ENCODE measurements at regions not wholly inside any gene's neighbourhood (a gene's known extent, or its start where the extent isn't known, plus 50 kb on each side); places are given as distances from the start of the nearest gene placed in this dataset.

GRCh38 chr2:67626656-67627055 lies 229.5 kb downstream of the ETAA1 start (continued):
- no peak for TF ChIP-seq CBX3 (IDR thresholded peaks at IDR 0.05; ENCODE audit: low read depth)
- TF ChIP-seq EGR1 (IDR thresholded peaks at IDR 0.05; ENCODE audit: low read depth) = no peak
- TF ChIP-seq FOSL1 (IDR thresholded peaks at IDR 0.05; ENCODE audit: low read depth) = no peak

- Histone ChIP-seq H2AFZ (ENCODE audit: low read depth, low read length, poor library complexity, severe bottlenecking) (no peak overlapping the region), H3K9me2 (ENCODE audit: insufficient read depth) (no peaks in the 10 kb centered on the region), H3K4me3 (replicated peaks in 1 of 2; ENCODE audit: low read depth in 1 of 2, low read length in 2 of 2) (no peak overlapping the region), H3K79me2 (ENCODE audit: insufficient read depth, low read length) (no peaks in the 10 kb centered on the region), H3K4me1 (ENCODE audit: control insufficient read depth in 1 of 2, insufficient read depth in 2 of 2, low read length in 2 of 2) (no peaks in the 10 kb centered on the region), H3K36me3 (ENCODE audit: control insufficient read depth in 1 of 2, insufficient read depth in 2 of 2, low read length in 2 of 2) (no peaks in the 10 kb centered on the region), H3K9ac (ENCODE audit: low read length) (no peak overlapping the region), H3K4me2 (ENCODE audit: low read length) (no peak overlapping the region), H4K20me1 (ENCODE audit: insufficient read depth) (no peaks in the 10 kb centered on the region), H3K27ac (ENCODE audit: low read depth, low read length) (no peak overlapping the region), H3K9me3 (ENCODE audit: control insufficient read depth in 1 of 2, insufficient read depth in 1 of 2, low read depth in 1 of 2, low read length in 2 of 2) (no peaks in the 10 kb centered on the region), H3K27me3 (ENCODE audit: insufficient read depth, low read length) (peaks cover 3% of the 10 kb centered on the region; the same call in 1 of the 2 replicates)
- ATAC-seq (no peak), DNase-seq (ENCODE audit: low read depth, low spot score) (no peak)
- BruUV-seq (replicated peaks) = no TSS peak
- ChIA-PET RAD21 (ENCODE audit: low non-redundant PET in 1 of 2, low total read pairs in 2 of 2, uncharacterized antibody in 2 of 2, unreplicated experiment in 2 of 2) (no interaction called here), POLR2A (no interaction called here), CTCF (no interaction called here)
- no peak for TF ChIP-seq YY1 (IDR thresholded peaks at IDR 0.05; ENCODE audit: extremely low read depth, insufficient replicate concordance, low read depth, low read length)
- no peak for TF ChIP-seq ZBTB33 (IDR thresholded peaks at IDR 0.05; ENCODE audit: extremely low read depth, insufficient replicate concordance, low read length)
- TF ChIP-seq POLR2AphosphoS5 (IDR thresholded peaks at IDR 0.05; ENCODE audit: low read depth, low read length) = no peak
- no peak for TF ChIP-seq SIN3A (IDR thresholded peaks at IDR 0.05; ENCODE audit: low read depth)
- no peak for TF ChIP-seq CEBPB (IDR thresholded peaks at IDR 0.05; ENCODE audit: low read depth)
- TF ChIP-seq EZH2 (IDR thresholded peaks at IDR 0.05) = no peak
- no peak for TF ChIP-seq ATF3 (IDR thresholded peaks at IDR 0.05)
- TF ChIP-seq ZNF274 (IDR thresholded peaks at IDR 0.05; ENCODE audit: low read depth, low read length) = no peak
- TF ChIP-seq RAD21 (IDR thresholded peaks at IDR 0.05; ENCODE audit: low read depth) = no peak
- TF ChIP-seq SRF (IDR thresholded peaks at IDR 0.05; ENCODE audit: low read depth) = no peak
- no peak for TF ChIP-seq REST (IDR thresholded peaks at IDR 0.05; ENCODE audit: low read depth)
- no peak for TF ChIP-seq ELF1 (IDR thresholded peaks at IDR 0.05; ENCODE audit: borderline replicate concordance, low read depth)
- no peak for TF ChIP-seq EGR1 (IDR thresholded peaks at IDR 0.05; ENCODE audit: low read depth)
- no peak for TF ChIP-seq SP1 (IDR thresholded peaks at IDR 0.05; ENCODE audit: low read depth)
- TF ChIP-seq JUND (IDR thresholded peaks at IDR 0.05) = no peak
- intact Hi-C loops (cut with micrococcal nuclease) = no loop called here
Observed at GRCh38 chr2:67627456-67628207, 230.5 kb downstream of the ETAA1 start.

All from HCT116 (cell line).